ENCODE measurements at regions not wholly inside any gene's neighbourhood (a gene's known extent, or its start where the extent isn't known, plus 50 kb on each side); places are given as distances from the start of the nearest gene placed in this dataset.
"Not testable (repeated sequence)": the region's sequence is repeated elsewhere in the genome, so short reads cannot be mapped to it uniquely, and the experiment has no call there.

DNA sequence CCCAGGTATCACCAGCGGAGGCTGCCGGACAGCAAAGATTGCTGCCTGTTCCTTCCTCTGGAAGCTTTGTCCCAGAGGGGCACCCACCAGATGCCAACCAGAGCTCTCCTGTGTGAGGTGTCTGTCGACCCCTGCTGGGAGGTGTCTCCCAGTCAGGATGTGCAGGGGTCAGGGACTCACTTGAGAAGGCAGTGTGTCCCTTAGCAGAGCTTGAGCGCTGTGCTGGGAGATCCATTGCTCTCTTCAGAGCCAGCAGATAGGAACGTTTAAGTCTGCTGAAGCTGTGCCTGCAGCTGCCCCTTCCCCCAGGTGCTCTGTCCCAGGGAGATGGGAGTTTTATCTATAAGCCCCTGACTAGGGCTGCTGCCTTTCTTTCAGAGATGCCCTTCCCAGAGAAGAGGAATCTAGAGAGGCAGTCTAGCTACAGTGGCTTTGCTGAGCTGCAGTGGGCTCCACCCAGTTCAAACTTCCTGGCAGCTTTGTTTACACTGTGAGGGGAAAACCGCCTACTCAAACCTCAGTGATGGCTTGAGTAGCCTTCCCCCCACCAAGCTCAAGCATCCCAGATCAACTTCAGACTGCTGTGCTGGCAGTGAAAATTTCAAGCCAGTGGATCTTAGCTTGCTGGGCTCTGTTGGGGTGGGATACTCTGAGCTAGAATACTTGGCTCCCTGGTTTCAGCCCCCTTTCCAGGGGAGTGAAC, 253.7 kb downstream of the SPATA31A6 start:
- DNase-seq, result not testable (repeated sequence)

DNA sequence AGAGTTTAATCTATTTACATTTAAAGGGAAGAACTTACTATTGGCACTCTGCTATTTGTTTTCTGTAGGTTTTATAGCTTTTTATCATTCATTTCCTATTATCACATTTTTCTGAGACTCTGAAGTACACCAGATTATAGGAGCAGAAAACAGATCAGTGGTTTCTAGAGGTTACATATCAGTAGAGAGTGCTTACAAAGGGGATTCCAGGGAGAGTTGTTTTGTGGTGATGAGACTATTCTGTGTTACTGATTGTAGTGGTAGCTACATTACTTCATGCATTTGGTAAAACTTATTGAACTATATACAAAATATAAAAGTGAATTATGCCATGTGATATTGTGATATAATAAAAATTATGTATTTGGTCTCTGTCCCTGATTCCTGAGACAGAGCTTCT, 259.2 kb downstream of the SPATA31A6 start:
- DNase-seq, result not testable (repeated sequence)

DNA sequence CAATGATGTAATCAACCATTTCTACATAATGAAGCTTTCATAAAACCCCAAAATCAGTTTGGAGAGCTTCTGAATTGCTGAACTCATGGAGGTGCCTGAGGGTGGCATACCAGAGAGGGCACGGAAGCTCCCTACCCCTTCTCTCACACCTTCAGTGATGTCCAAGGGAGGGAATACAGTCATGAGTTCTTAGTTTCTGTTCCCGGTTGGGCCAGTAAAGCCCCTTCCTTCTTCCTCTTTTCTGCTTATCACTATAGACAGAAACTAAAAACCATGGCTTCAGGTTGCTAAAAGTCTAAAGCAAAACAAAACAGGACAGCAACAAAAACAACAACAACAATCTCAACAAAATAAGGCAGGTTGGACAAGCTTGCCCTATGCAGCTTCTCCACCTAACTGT, 260.0 kb downstream of the SPATA31A6 start:
- not testable (repeated sequence) for DNase-seq

DNA sequence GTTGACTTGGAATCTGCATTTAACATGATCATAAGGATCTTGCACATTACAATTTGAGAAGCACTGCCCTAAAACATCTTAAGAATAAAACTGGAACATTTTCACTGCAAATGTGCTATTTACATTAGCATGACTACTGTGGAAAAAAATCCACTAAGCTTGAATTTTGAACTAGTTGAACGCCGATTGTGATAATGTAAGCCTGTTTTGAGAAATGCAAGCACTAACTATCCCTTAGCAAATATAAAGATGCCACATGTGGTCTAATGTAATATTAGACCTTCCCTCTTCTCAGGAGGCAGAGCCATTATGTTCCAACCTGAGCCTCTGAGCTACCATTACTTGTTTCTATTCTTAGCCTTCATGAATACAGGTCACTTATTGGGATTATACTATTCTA, 278.0 kb downstream of the SPATA31A6 start:
- DNase-seq, result not testable (repeated sequence)

DNA sequence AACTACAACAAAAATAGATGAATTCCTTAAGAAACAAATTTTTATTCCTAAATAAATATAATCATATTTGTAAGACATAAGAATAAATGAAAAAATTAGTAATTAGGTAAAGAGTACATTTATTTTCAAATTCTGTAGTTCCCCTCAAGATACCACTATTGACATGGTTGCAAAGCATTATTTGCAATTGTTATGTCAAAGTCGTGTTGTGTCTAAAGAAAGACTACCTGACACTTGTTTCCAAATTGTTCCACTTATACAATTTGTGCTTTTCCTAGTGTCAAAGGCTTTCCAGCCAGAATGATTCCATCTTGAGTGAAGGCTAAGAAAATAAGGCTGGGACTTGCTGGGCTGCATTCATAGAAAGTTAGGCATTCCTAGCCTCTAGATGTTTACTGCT, 278.4 kb downstream of the SPATA31A6 start:
- not testable (repeated sequence) for DNase-seq

DNA sequence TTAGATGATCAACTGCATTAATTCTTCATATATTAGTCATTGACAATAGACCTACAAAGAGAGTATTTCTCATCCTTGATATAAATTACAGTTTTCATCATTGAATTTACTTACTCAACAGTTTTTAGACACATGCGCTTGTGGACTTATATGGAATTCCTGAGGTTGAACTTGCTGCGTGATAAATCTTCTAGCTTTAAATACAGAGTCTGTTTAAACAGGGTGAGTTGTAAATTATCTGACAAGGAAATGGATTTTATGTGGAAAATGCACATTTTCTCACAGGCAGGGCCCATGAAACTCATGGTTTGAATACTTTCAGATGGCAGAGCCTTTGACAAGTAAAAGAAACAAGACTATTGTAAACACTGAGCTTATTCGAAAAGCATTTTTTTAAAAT, 280.5 kb downstream of the SPATA31A6 start:
- DNase-seq, result not testable (repeated sequence)

DNA sequence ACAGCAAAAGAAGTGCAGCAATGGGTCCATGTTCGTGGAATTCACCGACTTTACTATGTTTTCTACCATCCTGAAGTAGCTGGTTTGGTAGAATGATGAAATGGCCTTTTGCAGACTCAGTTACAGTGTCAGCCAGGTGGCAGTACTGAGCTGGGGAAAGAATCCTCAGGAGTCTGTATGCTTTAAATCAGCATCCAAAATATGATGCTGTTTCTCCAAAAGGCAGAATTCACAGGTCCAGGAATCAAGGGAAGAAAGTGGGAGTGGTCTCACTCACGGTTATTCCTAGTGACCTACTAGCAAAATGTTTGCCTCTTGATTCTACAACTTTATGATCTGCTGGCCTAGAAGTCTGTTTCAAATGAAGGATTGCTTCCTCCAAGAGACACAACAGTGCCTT, 287.1 kb downstream of the SPATA31A6 start:
- peak in 1 of 2 donors; percentile 11 for DNase-seq

DNA sequence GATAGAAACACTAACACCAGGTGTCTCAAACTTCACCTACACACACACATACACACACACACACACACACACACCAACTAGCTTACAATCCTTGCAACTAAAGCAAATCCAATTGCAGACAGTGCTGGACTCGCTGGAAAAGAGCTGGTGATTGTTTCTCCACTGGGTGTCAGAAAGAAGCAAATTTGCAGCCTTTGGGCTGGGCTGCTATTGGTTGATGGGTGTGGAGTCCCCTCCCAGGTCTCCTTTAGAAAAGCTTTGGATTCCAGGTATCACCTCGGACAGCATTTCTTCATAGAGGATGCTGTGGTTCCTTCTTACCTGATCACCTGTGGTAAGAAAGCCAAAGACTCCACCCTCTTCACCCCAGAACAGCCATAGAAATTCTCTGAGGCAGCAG, 307.5 kb downstream of the SPATA31A6 start:
- not testable (repeated sequence) for DNase-seq

DNA sequence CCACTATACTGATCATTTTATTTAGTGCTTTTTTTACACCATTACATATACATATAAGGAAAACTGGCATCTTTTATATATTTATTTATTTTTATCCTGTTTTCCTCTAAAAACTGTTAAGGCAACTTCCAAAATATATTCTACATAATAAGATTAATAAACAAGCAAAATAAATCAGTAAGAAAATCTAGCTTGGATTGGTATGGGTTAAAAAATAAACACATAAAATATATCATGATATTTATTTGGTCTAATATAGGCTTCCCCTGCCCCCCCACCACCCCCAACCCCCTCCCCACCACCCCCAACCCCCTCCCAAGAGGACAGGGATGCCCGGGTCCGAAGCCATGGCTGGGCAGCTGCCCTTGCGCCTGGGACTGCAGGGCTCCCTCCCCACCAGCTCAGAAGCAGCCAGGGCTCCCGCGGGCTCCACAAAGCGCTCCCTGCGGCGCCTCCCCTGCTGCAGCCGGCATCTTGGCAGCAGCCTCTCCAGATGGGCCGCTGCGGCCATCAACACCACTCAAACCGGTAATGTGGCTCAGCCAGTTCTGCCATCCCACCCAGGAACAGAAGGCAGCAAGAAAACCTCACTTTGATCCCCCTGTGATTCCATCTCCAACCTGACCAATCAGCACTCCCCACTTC, 319.3 kb downstream of the SPATA31A6 start:
- not testable (repeated sequence) for DNase-seq

DNA sequence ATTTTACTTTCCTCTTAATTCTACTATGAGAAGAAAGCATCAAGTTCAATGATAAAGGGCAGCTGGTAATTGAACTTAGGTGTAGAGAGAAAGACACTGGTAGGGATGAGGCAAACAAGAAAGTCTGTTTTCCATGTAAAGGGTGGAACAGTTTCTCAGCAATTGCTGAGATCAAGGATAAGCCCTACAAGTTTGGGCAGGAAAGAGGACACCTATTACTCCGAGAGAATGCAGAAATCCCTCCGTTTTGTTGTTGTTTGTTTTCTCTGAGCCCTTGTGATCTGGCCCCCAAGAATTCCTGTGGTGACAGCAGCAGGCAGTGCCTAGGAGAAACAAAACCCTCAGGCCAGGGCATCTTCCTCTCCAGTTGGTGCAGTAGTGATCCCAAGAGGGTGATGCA, 324.7 kb downstream of the SPATA31A6 start:
- DNase-seq, result not testable (repeated sequence)

DNA sequence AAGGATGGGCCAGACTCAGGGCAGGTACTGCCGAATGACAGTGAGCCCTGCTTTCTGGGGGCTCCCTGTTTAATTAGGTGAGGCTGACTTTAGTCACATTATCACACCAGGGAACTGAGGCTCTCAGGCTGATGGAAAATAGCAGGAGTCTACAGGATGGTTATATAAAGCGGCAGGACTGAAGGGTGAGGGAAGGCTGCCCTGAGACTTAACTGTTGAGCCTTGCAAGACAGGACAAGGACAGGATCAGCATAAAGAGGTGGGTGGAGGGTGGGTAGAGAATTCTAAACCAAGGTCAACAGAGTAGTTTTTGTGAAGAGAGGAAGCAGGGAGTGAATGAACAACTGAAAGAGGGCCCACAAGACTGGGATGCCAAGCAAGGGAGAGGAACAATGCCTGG, 330.1 kb downstream of the SPATA31A6 start:
- not testable (repeated sequence) for DNase-seq

DNA sequence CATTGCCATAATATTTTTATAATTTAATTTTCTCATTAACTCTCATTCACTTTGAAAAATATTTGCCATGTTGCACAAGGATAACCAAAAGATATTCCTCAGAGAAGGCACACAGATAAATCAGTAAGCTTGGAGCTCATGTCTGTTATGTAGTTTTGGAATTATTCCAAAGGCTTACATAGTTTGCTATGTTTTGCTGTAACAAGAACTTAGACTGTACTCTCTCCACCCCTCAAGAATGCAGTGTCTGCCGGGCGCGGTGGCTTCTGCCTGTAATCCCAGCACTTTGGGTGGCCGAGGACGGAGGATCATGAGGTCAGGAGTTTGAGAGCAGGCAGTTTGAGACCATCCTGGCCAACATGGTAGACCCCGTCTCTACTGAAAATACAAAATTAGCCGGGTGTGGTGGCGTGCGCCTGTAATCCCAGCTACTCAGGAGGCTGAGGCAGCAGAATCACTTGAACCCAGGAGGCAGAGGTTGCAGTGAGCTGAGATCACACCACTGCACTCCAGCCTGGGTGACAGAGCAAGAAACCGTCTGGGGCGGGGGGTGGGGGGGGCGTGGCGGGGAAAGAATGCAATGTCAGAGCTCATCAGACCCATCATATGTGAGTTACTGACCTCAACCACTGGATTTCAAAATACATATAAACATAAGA, 351.0 kb downstream of the SPATA31A6 start:
- DNase-seq, result not testable (repeated sequence)

DNA sequence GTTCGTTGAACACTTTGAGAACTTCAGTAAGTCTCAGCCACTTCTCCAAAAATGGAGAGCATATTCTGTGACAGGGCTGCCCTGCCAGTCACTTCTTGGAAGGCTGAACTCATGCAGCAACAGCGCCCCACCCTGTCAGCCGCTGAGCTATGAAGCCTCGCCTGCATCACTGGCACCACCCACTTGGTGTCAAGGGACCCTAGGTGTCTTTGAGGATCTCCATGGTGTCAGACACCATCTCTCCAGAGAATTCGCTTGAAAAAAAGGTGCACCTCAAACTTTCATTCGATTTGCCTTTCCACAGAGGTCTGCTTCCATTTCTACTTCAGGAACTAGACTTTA, 351.5 kb downstream of the SPATA31A6 start:
- not testable (repeated sequence) for DNase-seq

DNA sequence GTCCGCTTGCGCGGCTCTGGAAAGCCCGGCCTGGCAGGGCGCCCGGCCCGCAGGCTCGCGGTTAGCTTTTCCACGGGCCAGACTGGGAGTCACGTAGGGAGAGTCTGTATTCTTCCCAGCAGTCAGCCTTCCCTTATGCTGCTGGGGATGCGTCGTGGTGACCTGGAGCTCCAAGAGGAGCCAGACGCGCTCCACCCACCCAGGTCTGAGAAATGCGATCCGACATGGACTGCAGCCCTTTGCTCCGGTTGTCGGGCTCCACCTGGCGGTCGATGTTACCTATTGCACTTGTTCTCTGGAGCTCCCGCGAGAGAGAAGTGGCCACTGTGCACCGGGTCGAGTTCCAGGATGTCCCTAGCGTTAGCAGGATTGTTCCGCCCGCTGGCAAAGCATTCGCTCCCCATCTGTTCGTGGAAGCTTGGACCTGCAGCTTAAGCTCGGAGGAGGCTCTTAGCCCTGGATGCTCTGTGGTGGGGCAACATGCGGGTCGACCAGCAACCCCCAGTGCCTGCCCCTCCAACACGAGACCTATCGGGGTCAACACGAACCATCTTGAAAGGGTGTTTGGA, 367.4 kb downstream of the SPATA31A6 start:
- not testable (repeated sequence) for DNase-seq

DNA sequence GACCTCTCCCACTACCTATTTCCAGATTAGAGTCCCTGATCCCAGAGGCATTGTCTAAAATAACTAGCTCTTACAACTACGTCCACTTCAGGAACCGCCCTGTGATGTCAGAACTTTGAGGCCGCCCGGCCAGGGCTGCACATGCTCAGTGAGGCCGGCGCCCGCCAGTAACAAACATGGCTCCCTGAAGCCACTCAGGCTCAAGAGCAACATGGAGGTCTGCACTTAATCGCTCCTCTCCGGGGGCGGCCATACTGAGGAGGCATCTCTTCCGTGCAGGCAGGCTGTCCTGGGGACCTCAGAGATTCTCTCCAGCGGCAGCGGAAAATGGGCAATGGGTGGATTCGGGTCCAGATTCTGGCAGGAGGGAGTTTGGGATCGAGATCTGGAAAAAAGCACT, 385.1 kb downstream of the SPATA31A6 start:
- not testable (repeated sequence) for DNase-seq

DNA sequence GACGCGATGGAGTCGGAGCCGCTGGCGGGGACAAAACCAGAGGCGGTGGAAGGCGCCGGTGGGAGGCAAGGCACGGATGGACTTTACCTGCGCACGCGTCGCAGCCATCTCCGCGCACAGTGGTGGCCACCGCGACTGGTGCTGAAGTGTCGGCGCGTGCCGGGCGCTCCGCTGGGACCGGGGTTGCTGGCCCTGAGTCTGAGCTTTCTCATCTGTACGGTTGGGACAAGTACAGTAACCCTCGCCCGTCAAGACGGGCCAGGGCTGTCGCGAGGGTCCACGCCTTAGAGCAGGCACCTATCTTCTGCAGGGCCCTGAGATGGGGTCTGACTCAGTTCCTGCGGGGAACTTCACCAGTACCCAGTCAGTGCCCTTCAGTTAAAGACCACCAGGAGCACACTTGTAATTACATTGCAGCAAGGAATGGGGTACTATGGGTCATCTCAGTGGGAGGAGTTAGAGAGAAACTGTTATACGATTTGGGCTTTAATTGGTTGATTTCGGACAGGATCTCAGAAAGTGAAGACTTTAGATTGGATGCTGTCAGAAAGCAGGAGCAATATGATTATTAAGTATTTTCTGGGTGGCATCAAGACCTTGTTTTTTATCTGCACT, 385.6 kb downstream of the SPATA31A6 start:
- DNase-seq, result not testable (repeated sequence)

DNA sequence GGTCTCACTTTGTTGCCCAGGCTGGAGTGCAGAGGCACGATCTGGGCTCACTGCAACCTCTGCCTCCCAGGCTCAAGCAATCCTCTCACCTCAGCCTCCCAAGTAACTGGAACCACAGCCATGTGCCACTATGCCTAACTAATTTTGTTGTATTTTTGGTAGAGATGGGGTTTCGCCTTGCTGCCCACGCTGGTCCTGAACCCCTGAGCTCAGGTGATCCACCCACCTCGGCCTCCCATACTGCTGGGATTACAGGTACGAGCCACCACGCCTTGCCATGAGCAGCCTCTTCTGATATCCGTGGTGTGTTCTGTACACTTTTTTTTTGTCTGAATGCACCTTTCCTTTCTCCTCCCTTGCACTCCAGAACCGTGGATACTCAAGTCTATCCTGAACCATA, 394.4 kb downstream of the SPATA31A6 start:
- DNase-seq, result not testable (repeated sequence)

Measured in hippocampal formation (tissue), 2 donors.